OCI-LY1 (cell line): ENCODE measurements at regions not wholly inside any gene's neighbourhood (a gene's known extent, or its start where the extent isn't known, plus 50 kb on each side); places are given as distances from the start of the nearest gene placed in this dataset.

Source experiments
- H2AFZ ChIP-seq: fragments of 200-600 bp; sonication (generic), shearing (Covaris generic); 2 replicates; pipeline ENCODE4 v1.6.0; 2014; ENCODE audit warnings: antibody characterized with exemption, mild to moderate bottlenecking, low read length
- H3F3A ChIP-seq: fragments of 200-600 bp; sonication (generic), shearing (Covaris generic); 2 replicates; pipeline ENCODE4 v1.6.0; 2014; ENCODE audit warnings: mild to moderate bottlenecking, antibody characterized with exemption, low read length, moderate library complexity; ENCODE audit not compliant: insufficient read depth
- H3K27ac ChIP-seq: fragments of 200-600 bp; sonication (generic); 2 replicates; pipeline ENCODE4 v1.5.1; 2014; ENCODE audit warnings: low read length, mixed run types, mild to moderate bottlenecking, low read depth; ENCODE audit not compliant: poor library complexity, severe bottlenecking
- H3K27me3 ChIP-seq: fragments of 200-600 bp; sonication (generic); 2 replicates; pipeline ENCODE4 v1.6.0; 2014; ENCODE audit warnings: antibody characterized with exemption, mild to moderate bottlenecking, low read length, moderate library complexity; ENCODE audit not compliant: insufficient read depth
- H3K36me3 ChIP-seq: fragments of 200-600 bp; sonication (generic); 2 replicates; pipeline ENCODE4 v1.6.1; 2014; ENCODE audit warnings: mild to moderate bottlenecking, antibody characterized with exemption, low read length, moderate library complexity, mixed read lengths; ENCODE audit not compliant: insufficient read depth
- H3K4me1 ChIP-seq: fragments of 200-600 bp; sonication (generic); 2 replicates; pipeline ENCODE4 v1.5.1; 2014; ENCODE audit warnings: mild to moderate bottlenecking, low read length, moderate library complexity; ENCODE audit not compliant: insufficient read depth, severe bottlenecking
- H3K4me2 ChIP-seq: fragments of 200-600 bp; sonication (generic), shearing (Covaris generic); 2 replicates; pipeline ENCODE4 v1.6.1; 2014; ENCODE audit warnings: low read length
- H3K4me3 ChIP-seq: fragments of 200-600 bp; sonication (generic); 2 replicates; pipeline ENCODE4 v1.5.1; 2014; ENCODE audit warnings: low read length, low read depth, mild to moderate bottlenecking, mixed read lengths; ENCODE audit not compliant: poor library complexity, severe bottlenecking
- H3K79me2 ChIP-seq: fragments of 200-600 bp; shearing (Covaris generic); 2 replicates; pipeline ENCODE4 v1.6.1; 2016; ENCODE audit warnings: mixed run types, low read length, mixed read lengths; ENCODE audit not compliant: insufficient read depth
- H3K9ac ChIP-seq: fragments of 200-600 bp; sonication (generic), shearing (Covaris generic); 2 replicates; pipeline ENCODE4 v1.6.1; 2014; ENCODE audit warnings: mild to moderate bottlenecking, low read length, mixed read lengths
- H3K9me2 ChIP-seq: fragments of 200-600 bp; sonication (generic), shearing (Covaris generic); 2 replicates; pipeline ENCODE4 v1.6.1; 2014; ENCODE audit warnings: low read depth, mild to moderate bottlenecking, low read length, mixed read lengths
- H3K9me3 ChIP-seq: fragments of 200-600 bp; shearing (Covaris generic); 2 replicates; pipeline ENCODE4 v1.6.1; 2014; ENCODE audit warnings: low read length, mixed read lengths
- H4K20me1 ChIP-seq: fragments of 200-600 bp; sonication (generic), shearing (Covaris generic); 2 replicates; pipeline ENCODE4 v1.6.0; 2016; ENCODE audit warnings: mild to moderate bottlenecking, low read length; ENCODE audit not compliant: insufficient read depth
- CTCF ChIP-seq: fragments of 200-600 bp; sonication (generic), shearing (Covaris generic); IDR thresholded peaks from 2 replicates; pipeline ENCODE4 v1.5.1; 2017; ENCODE audit warnings: mild to moderate bottlenecking, antibody characterized with exemption, low read length, moderate library complexity, mixed read lengths
- EZH2 ChIP-seq: fragments of 200-600 bp; sonication (generic), shearing (Covaris generic); IDR thresholded peaks from 2 replicates; pipeline ENCODE4 v1.8.0; 2017; ENCODE audit warnings: borderline replicate concordance, mixed run types, mild to moderate bottlenecking, antibody characterized with exemption, low read length, moderate library complexity, mixed read lengths

- Histone ChIP-seq H3K9ac (no peak overlapping the region), H3K4me3 (no peak overlapping the region), H3K27ac (no peak overlapping the region), H3K4me2 (no peak overlapping the region), H3K36me3 (no peaks in the 10 kb centered on the region), H3K9me2 (no peaks in the 10 kb centered on the region), H4K20me1 (no peaks in the 10 kb centered on the region), H3K4me1 (no peaks in the 10 kb centered on the region), H2AFZ (no peak overlapping the region), H3K27me3 (no peaks in the 10 kb centered on the region), H3K79me2 (no peaks in the 10 kb centered on the region), H3K9me3 (no peaks in the 10 kb centered on the region), H3F3A (no peaks in the 10 kb centered on the region)
- TF ChIP-seq CTCF (no peak), EZH2 (no peak)
These were observed 530.7 kb upstream of the CHORDC1 start for GRCh38 chr11:90753546-90753945.

- TF ChIP-seq CTCF (no peak), EZH2 (no peak)
These were observed 524.2 kb upstream of the CHORDC1 start for GRCh38 chr11:90747057-90747456.

GRCh38 chr11:90744169-90744568, 521.3 kb upstream of the CHORDC1 start:
- no peaks in the 10 kb centered on the region for H3K79me2 ChIP-seq
- no peak overlapping the region for H3K27ac ChIP-seq
- no peaks in the 10 kb centered on the region for H3K36me3 ChIP-seq
- H3K4me1 ChIP-seq, result no peaks in the 10 kb centered on the region
- H3F3A ChIP-seq, result no peaks in the 10 kb centered on the region
- no peak overlapping the region for H3K4me3 ChIP-seq
- H3K4me2 ChIP-seq, result no peak overlapping the region
- H4K20me1 ChIP-seq, result no peaks in the 10 kb centered on the region
- H3K9me3 ChIP-seq, result peaks cover 3% of the 10 kb centered on the region; the same call in 1 of the 2 replicates
- no peak overlapping the region for H3K9ac ChIP-seq
- TF ChIP-seq EZH2 (no peak), CTCF (no peak)
- H3K27me3 ChIP-seq, result no peaks in the 10 kb centered on the region
- H2AFZ ChIP-seq, result no peak overlapping the region
- no peaks in the 10 kb centered on the region for H3K9me2 ChIP-seq

More at GRCh38 chr11:90747057-90747456, 524.2 kb upstream of the CHORDC1 start:
- Histone ChIP-seq H3K27me3 (no peaks in the 10 kb centered on the region), H3K36me3 (no peaks in the 10 kb centered on the region), H3K4me3 (no peak overlapping the region), H3K79me2 (no peaks in the 10 kb centered on the region), H2AFZ (no peak overlapping the region), H4K20me1 (no peaks in the 10 kb centered on the region), H3K4me1 (no peaks in the 10 kb centered on the region), H3K9me3 (peaks cover 3% of the 10 kb centered on the region; the same call in 1 of the 2 replicates), H3K27ac (no peak overlapping the region), H3K4me2 (no peak overlapping the region), H3K9ac (no peak overlapping the region), H3K9me2 (no peaks in the 10 kb centered on the region), H3F3A (no peaks in the 10 kb centered on the region)
